HG02885 (cell line): ENCODE measurements at regions not wholly inside any gene's neighbourhood (a gene's known extent, or its start where the extent isn't known, plus 50 kb on each side); places are given as distances from the start of the nearest gene placed in this dataset.
"Not testable (repeated sequence)": the region's sequence is repeated elsewhere in the genome, so short reads cannot be mapped to it uniquely, and the experiment has no call there.

Source experiments
- ATAC-seq: cut with Tn5 transposase; IDR thresholded peaks from one replicate; pipeline ENCODE4 v1.9.1; 2021; ENCODE audit warnings: mild to moderate bottlenecking; ENCODE audit not compliant: unreplicated experiment, poor library complexity

GRCh38 chr3:177680472-177680821 is 483.2 kb upstream of the TBL1XR1 start:
- ATAC-seq = no peak

- no peak for ATAC-seq
These were observed 483.9 kb upstream of the TBL1XR1 start for GRCh38 chr3:177681156-177681555.

- no peak for ATAC-seq
These were observed 484.6 kb upstream of the TBL1XR1 start for GRCh38 chr3:177681852-177682251.

- ATAC-seq = no peak
These were observed 486.3 kb upstream of the TBL1XR1 start for GRCh38 chr3:177683586-177683985.

GRCh38 chr3:177686671-177687070 is 489.4 kb upstream of the TBL1XR1 start:
- no peak for ATAC-seq

GRCh38 chr3:177687291-177687690 is 490.0 kb upstream of the TBL1XR1 start:
- no peak for ATAC-seq

- no peak for ATAC-seq
These were observed 490.9 kb upstream of the TBL1XR1 start for GRCh38 chr3:177688152-177688551.

- ATAC-seq = no peak
These were observed 491.8 kb upstream of the TBL1XR1 start for GRCh38 chr3:177689077-177689476.

GRCh38 chr3:177689869-177690268 is 492.6 kb upstream of the TBL1XR1 start:
- ATAC-seq = no peak

GRCh38 chr3:177690306-177690705 is 493.0 kb upstream of the TBL1XR1 start:
- no peak for ATAC-seq

- ATAC-seq = no peak
These were observed 495.2 kb upstream of the TBL1XR1 start for GRCh38 chr3:177692304-177692975.

- no peak for ATAC-seq
These were observed 496.5 kb upstream of the TBL1XR1 start for GRCh38 chr3:177693616-177694264.

- ATAC-seq = no peak
These were observed 497.0 kb upstream of the TBL1XR1 start for GRCh38 chr3:177694316-177694715.

- ATAC-seq = no peak
These were observed 497.7 kb upstream of the TBL1XR1 start for GRCh38 chr3:177694951-177695350.

- no peak for ATAC-seq
These were observed 502.8 kb upstream of the TBL1XR1 start for GRCh38 chr3:177700117-177700516.

- ATAC-seq = no peak
These were observed 506.5 kb upstream of the TBL1XR1 start for GRCh38 chr3:177703788-177704187.

GRCh38 chr3:177705976-177706823 is 508.9 kb upstream of the TBL1XR1 start:
- ATAC-seq = no peak

GRCh38 chr3:177709470-177709869 is 512.2 kb upstream of the TBL1XR1 start:
- ATAC-seq = not testable (repeated sequence)

- no peak for ATAC-seq
These were observed 513.2 kb upstream of the TBL1XR1 start for GRCh38 chr3:177710506-177710905.

GRCh38 chr3:177711637-177712036 is 514.4 kb upstream of the TBL1XR1 start:
- ATAC-seq = no peak
